ENCODE measurements at regions not wholly inside any gene's neighbourhood (a gene's known extent, or its start where the extent isn't known, plus 50 kb on each side); places are given as distances from the start of the nearest gene placed in this dataset.

DNA sequence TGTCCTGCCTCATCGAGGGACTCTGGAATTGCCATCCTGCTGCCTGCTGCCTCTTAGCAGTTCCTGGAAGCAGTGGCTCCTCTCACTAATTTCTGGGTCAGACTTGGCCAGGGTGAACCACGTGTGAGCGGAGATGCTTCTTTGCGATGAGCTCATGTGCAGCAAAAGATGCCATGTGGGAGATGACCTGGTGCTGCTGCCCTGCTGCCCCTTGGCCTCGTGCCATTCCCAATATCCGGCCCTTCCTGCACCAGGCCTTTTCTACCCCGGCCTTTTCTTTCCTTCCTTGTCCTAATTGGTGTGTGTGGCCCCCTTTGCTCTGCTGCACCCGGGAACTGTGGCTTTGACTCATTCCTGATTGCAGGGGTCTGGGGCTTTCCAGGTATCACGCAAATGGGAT lies 296.9 kb upstream of the HS6ST1 start:
- no peak for DNase-seq (ENCODE audit: low read depth)
- H3K4me3 ChIP-seq (ENCODE audit: low read depth, low read length), result no peak overlapping the region
- TF ChIP-seq, protein P1, sequence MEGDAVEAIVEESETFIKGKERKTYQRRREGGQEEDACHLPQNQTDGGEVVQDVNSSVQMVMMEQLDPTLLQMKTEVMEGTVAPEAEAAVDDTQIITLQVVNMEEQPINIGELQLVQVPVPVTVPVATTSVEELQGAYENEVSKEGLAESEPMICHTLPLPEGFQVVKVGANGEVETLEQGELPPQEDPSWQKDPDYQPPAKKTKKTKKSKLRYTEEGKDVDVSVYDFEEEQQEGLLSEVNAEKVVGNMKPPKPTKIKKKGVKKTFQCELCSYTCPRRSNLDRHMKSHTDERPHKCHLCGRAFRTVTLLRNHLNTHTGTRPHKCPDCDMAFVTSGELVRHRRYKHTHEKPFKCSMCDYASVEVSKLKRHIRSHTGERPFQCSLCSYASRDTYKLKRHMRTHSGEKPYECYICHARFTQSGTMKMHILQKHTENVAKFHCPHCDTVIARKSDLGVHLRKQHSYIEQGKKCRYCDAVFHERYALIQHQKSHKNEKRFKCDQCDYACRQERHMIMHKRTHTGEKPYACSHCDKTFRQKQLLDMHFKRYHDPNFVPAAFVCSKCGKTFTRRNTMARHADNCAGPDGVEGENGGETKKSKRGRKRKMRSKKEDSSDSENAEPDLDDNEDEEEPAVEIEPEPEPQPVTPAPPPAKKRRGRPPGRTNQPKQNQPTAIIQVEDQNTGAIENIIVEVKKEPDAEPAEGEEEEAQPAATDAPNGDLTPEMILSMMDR (IDR thresholded peaks at IDR 0.05; ENCODE audit: insufficient read depth, low read depth, low read length), result no peak

DNA sequence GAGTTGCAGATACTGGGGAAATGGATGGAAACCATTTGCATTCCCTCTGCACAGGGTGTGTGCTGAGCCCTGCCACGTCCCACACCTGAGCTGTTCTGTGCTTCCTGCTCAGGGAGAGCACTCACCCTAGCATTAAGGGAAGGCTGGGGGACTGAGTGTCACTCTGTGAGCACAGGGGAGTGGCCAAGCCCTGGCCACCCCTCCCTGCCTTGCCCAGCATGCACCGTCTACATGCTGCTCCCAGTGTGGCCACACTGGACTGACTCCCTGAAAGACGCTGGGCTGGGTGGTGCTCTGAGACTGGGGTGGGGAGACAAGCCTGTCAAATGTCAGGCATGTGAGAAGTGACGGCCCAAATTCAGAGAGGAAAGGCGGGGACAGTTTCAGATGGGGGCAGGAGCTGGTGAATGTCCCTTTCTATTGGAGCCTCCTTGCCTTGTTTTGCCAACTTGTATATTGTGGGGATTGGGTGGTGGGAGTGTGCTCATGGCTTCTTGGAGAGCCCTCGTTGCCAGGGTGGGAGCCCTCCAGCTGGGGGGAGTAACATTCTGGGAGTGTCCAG lies 298.4 kb upstream of the HS6ST1 start:
- no peak for DNase-seq (ENCODE audit: low read depth)
- no peak overlapping the region for H3K4me3 ChIP-seq (ENCODE audit: low read depth, low read length)
- TF ChIP-seq, protein P1 (IDR thresholded peaks at IDR 0.05; ENCODE audit: insufficient read depth, low read depth, low read length), result no peak

DNA sequence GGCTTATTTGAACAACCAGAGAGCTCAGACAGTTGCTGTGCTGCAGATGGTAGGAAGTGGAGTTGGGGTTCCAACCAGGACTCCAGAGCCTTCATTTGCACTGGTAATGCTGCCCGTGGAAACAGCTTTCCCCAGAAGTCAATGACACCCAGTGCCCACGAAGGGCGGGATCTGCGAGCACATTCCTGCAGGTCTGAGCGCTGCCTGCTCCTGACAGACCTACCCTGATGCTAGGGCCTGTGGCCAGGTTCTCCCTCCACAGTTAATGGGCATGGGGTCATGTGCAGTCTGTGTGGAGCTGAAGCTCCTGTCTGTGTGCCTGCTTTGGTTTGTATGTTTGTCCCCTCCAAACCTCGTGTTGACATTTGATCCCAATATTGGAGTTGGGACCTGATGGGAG lies 299.0 kb upstream of the HS6ST1 start:
- DNase-seq (ENCODE audit: low read depth), result no peak
- TF ChIP-seq, protein P1 (IDR thresholded peaks at IDR 0.05; ENCODE audit: insufficient read depth, low read depth, low read length), result no peak
- H3K4me3 ChIP-seq (ENCODE audit: low read depth, low read length), result no peak overlapping the region

DNA sequence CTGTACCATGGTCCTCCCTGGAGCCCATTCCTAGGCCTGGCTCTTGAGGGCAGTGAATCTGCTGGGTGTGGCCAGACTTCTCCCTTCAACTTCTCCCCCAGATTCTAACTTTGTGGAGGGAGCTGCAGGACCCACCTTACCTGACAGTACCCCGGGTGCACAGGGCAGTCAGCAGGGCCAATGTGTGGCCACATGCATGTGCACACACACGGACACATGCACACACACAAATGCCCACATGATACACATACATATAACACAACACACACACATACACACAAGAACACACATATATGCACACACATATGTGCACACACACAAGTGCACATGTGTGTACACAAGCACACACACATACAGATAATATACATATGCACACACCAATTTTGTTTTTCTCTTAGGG lies 300.0 kb upstream of the HS6ST1 start:
- no peak overlapping the region for H3K4me3 ChIP-seq (ENCODE audit: low read depth, low read length)
- no peak for DNase-seq (ENCODE audit: low read depth)
- TF ChIP-seq, protein P1 (IDR thresholded peaks at IDR 0.05; ENCODE audit: insufficient read depth, low read depth, low read length), result no peak

DNA sequence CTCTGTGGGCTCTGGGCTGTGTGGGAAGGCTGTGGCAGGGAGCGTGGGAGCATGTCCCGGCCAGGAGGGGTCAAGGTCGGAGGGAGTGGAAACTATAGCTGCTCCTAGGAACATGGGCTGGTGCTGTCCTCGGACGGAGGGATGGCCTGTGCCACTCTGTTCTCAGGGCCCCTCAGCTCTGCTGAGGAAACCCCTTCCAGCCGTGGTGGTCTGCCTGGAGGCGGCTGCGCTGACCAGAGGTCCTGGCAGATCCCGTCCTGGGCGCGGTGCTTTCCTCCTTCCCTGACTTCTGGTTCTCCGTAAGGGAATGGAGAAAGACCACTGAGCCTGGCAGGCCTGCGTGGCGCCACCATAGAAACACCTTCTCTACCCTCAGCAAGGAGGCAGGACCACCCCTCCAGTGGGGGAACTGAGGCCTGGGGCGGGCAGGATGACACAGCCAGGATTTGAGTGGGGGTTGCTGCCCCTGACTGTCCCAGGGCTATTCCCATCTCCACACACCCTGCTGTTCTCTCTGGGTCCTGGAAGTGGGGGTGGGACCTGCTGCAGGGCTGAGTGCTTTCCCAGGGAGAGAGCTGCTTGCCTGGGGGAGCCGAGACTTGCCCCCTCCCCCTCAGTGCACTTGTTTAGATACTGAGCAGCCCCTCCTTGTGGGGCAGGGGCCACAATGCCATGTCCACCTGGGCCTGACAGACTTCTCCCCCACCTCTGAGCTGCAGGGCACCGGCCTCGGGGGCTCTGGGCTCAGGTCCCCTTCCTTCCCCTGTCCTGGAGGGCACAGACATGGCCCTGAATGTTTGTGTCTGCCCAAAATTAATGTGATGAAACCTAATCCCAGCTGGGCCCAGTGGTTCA lies 301.0 kb upstream of the HS6ST1 start:
- TF ChIP-seq, protein P1 (IDR thresholded peaks at IDR 0.05; ENCODE audit: insufficient read depth, low read depth, low read length), result no peak
- no peak overlapping the region for H3K4me3 ChIP-seq (ENCODE audit: low read depth, low read length)
- no peak for DNase-seq (ENCODE audit: low read depth)

DNA sequence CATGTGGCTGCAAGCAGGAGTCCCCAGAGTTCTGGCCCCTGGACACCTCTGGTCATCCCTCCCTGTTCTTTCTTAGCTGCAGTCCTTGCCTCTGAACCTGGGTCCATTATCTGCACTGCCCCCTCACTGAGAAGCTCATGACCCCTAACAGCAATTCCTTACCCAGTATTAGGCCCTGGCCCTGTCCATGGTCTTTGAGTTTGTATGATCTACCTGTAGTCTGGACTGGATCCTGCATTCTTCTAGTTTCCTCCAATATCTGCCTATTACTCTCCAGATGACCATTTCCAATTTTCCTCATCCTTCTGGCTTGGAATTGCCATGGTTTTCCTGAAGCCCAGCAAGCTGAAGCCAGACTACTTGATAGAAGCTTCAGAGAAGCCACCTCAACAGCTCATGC lies 302.4 kb upstream of the HS6ST1 start:
- DNase-seq (ENCODE audit: low read depth), result no peak
- TF ChIP-seq, protein P1 (IDR thresholded peaks at IDR 0.05; ENCODE audit: insufficient read depth, low read depth, low read length), result no peak

More for the DNA sequence above, 302.4 kb upstream of the HS6ST1 start:
- H3K4me3 ChIP-seq (ENCODE audit: low read depth, low read length), result no peak overlapping the region

Data from fibroblast of villous mesenchyme (primary cell).